PC-3 (cell line): ENCODE measurements at regions not wholly inside any gene's neighbourhood (a gene's known extent, or its start where the extent isn't known, plus 50 kb on each side); places are given as distances from the start of the nearest gene placed in this dataset.

ENCODE experiments used
- CTCF ChIP-seq: fragments of 300-600 bp; sonication (generic); conservative IDR thresholded peaks from 2 replicates; pipeline ENCODE4 v1.5.1; 2017; ENCODE audit warnings: antibody characterized with exemption, low read depth, mild to moderate bottlenecking, low read length
- EZH2 ChIP-seq: fragments of 300-600 bp; sonication (generic); IDR thresholded peaks from one replicate; pipeline ENCODE4 v1.6.1; 2017; ENCODE audit warnings: antibody characterized with exemption, mild to moderate bottlenecking, low read length; ENCODE audit not compliant: unreplicated experiment
- EZH2phosphoT487 ChIP-seq: fragments of 300-600 bp; sonication (generic); IDR thresholded peaks from 2 replicates; pipeline ENCODE4 v1.6.1; 2018; ENCODE audit warnings: mild to moderate bottlenecking, antibody characterized with exemption, low read length, borderline replicate concordance

- TF ChIP-seq CTCF (no peak), EZH2phosphoT487 (no peak), EZH2 (no peak)
Observed at GRCh38 chr5:155079698-155080097, 66.1 kb downstream of the KIF4B start.
